GM12878 (cell line): ENCODE measurements at regions not wholly inside any gene's neighbourhood (a gene's known extent, or its start where the extent isn't known, plus 50 kb on each side); places are given as distances from the start of the nearest gene placed in this dataset.

Experiments used
- ATAC-seq: fragments of 200-7000 bp; cut with Tn5 transposase; 3 replicates; pipeline ENCODE4 v1.9.1; 2020; ENCODE audit warnings: mild to moderate bottlenecking, moderate library complexity
- BruUV-seq: library from RNA; stranded (reverse); fragments of 400-500 nt; replicated peaks from 2 replicates; lab custom pipeline; 2021; lab: Mats Ljungman, UMichigan
- CTCF ChIA-PET: fragments of 300-600 bp; sonication (Branson Sonifier 250); formaldehyde crosslinking; extraction: SDS; loops from one replicate; lab custom pipeline; 2021; ENCODE audit warnings: inconsistent platforms; lab: Yijun Ruan, JAX
- POLR2A ChIA-PET: fragments of 350-600 bp; formaldehyde crosslinking; extraction: SDS; loops from one replicate; lab custom pipeline; 2021; ENCODE audit warnings: inconsistent platforms; lab: Charles Lee
- RAD21 ChIA-PET: fragments of 300-600 bp; sonication (Branson Sonifier 250); formaldehyde crosslinking; loops from one replicate; lab custom pipeline; 2023; ENCODE audit warnings: antibody characterized with exemption; ENCODE audit not compliant: unreplicated experiment; lab: Charles Lee
- SMC1A ChIA-PET: fragments of 300-600 bp; sonication (Branson Sonifier 250); formaldehyde crosslinking; loops from one replicate; lab custom pipeline; 2023; ENCODE audit not compliant: unreplicated experiment, uncharacterized antibody; lab: Charles Lee
- DNase-seq: peaks from one replicate; pipeline ENCODE4 v3.0.0-alpha.2; 2011; ENCODE audit warnings: low read depth, low spot score
- FAIRE-seq: peaks from 3 replicates; lab custom pipeline; 2011; peaks lifted over from hg19 to GRCh38; lab: Jason Lieb, UNC
- H2AFZ ChIP-seq: 2 replicates; pipeline ENCODE4 v1.6.0; 2011; ENCODE audit warnings: low read depth, low read length, control low read depth; ENCODE audit not compliant: control insufficient read depth
- H3K27ac ChIP-seq: 2 replicates; pipeline ENCODE4 v1.5.1; 2011; ENCODE audit warnings: control low read depth; ENCODE audit not compliant: control insufficient read depth, insufficient read depth
- H3K27me3 ChIP-seq, 2 experiments: replicated peaks in 1 of 2; 2 replicates each; pipeline versions ENCODE4 v1.6.0 to v1.6.1; 2011; ENCODE audit warnings: low read length in 1 of 2; ENCODE audit not compliant: control insufficient read depth in 2 of 2, insufficient read depth in 2 of 2
- H3K36me3 ChIP-seq, 2 experiments: 2 replicates each; pipeline ENCODE4 v1.5.1; 2011; ENCODE audit warnings: low read length in 1 of 2; ENCODE audit not compliant: control insufficient read depth in 2 of 2, insufficient read depth in 2 of 2
- H3K4me1 ChIP-seq: 2 replicates; pipeline ENCODE4 v1.6.1; 2011; ENCODE audit warnings: mild to moderate bottlenecking, low read length, moderate library complexity, mixed read lengths; ENCODE audit not compliant: control insufficient read depth, insufficient read depth
- H3K4me2 ChIP-seq: 2 replicates; pipeline ENCODE4 v1.6.0; 2011; ENCODE audit warnings: control low read depth; ENCODE audit not compliant: control insufficient read depth, insufficient read depth
- H3K4me3 ChIP-seq: fragments of 200-600 bp; sonication (generic); 2 replicates; pipeline ENCODE4 v1.5.1; 2016
- H3K79me2 ChIP-seq: 2 replicates; pipeline ENCODE4 v1.6.0; 2011; ENCODE audit warnings: low read length; ENCODE audit not compliant: control insufficient read depth, insufficient read depth
- H3K9ac ChIP-seq: 2 replicates; pipeline ENCODE4 v1.8.0; 2011; ENCODE audit warnings: low read length, control low read depth, mixed read lengths; ENCODE audit not compliant: control insufficient read depth, insufficient read depth
- H3K9me3 ChIP-seq: replicated peaks from 3 replicates; pipeline ENCODE4 v1.5.1; 2011; ENCODE audit warnings: mild to moderate bottlenecking, low read length; ENCODE audit not compliant: control insufficient read depth, insufficient read depth
- H4K20me1 ChIP-seq: 2 replicates; pipeline ENCODE4 v1.6.0; 2011; ENCODE audit not compliant: control insufficient read depth, insufficient read depth
- EED ChIP-seq: sonication (generic); IDR thresholded peaks from 2 replicates; pipeline ENCODE4 v1.6.1; 2016; ENCODE audit warnings: antibody characterized with exemption, low read depth
- LARP7 ChIP-seq: fragments of 450-650 bp; IDR thresholded peaks from 2 replicates; pipeline ENCODE4 v1.6.1; 2017; ENCODE audit warnings: mild to moderate bottlenecking
- NFIC ChIP-seq: IDR thresholded peaks from 2 replicates; pipeline ENCODE4 v1.6.1; 2012; ENCODE audit warnings: low read depth, mild to moderate bottlenecking, inconsistent platforms, low read length, moderate library complexity
- PKNOX1 ChIP-seq: fragments of 450-650 bp; IDR thresholded peaks from 2 replicates; pipeline ENCODE4 v1.6.1; 2016; ENCODE audit warnings: mild to moderate bottlenecking
- SMAD5 ChIP-seq: IDR thresholded peaks from 2 replicates; pipeline ENCODE4 v1.6.1; 2016; ENCODE audit warnings: antibody characterized with exemption, low read depth
- SREBF1 ChIP-seq: IDR thresholded peaks from 2 replicates; pipeline ENCODE4 v1.6.1; 2012; ENCODE audit warnings: mild to moderate bottlenecking, low read length
- ZBTB11 ChIP-seq: fragments of 450-650 bp; formaldehyde crosslinking; IDR thresholded peaks from 2 replicates; pipeline ENCODE4 v1.5.0; 2022; ENCODE audit warnings: mild to moderate bottlenecking, missing genetic modification characterization
- WGBS: methylation state at CpG from one replicate; pipeline ENCODE4 v1.1.6; 2016; ENCODE audit warnings: low lambda C conversion rate; ENCODE audit not compliant: insufficient replicate concordance, insufficient coverage; ENCODE audit errors: missing lambda C conversion rate; 5-methylcytosine and 5-hydroxymethylcytosine counted together
- in situ Hi-C: fragments of 300-500 bp; cut with MboI; formaldehyde crosslinking; loops from 9 replicates; pipeline ENCODE4 v1.14.3; 2018; ENCODE audit warnings: mixed read lengths
- intact Hi-C: fragments of 100-400 bp; cut with micrococcal nuclease; formaldehyde crosslinking; loops from one replicate; pipeline ENCODE4 v1.14.2; 2022; ENCODE audit not compliant: unreplicated experiment

- Histone ChIP-seq H3K9me3 (no peaks in the 10 kb centered on the region), H3K4me3 (no peak overlapping the region), H3K27me3 (no peaks in the 10 kb centered on the region; a peak in 1 of 4 replicates), H3K9ac (no peak overlapping the region), H3K27ac (no peak overlapping the region), H3K4me1 (no peaks in the 10 kb centered on the region), H3K36me3 (no peaks in the 10 kb centered on the region), H3K79me2 (no peaks in the 10 kb centered on the region), H4K20me1 (no peaks in the 10 kb centered on the region), H2AFZ (no peak overlapping the region), H3K4me2 (no peak overlapping the region)
- WGBS = 57% methylated on average over 30 of the region's 30 CpGs
- CTCF ChIA-PET = no interaction called here
- no peak for DNase-seq
- in situ Hi-C loops = no loop called here
- POLR2A ChIA-PET = no interaction called here
- intact Hi-C loops = no loop called here
- RAD21 ChIA-PET = no interaction called here
- ATAC-seq = no peak
- FAIRE-seq = no peak
- SMC1A ChIA-PET = no interaction called here
- TF ChIP-seq PKNOX1 = no peak
- TF ChIP-seq SMAD5 = no peak
- TF ChIP-seq LARP7 = no peak
- no peak for TF ChIP-seq NFIC
- TF ChIP-seq SREBF1 = no peak
- TF ChIP-seq EED = no peak
- TF ChIP-seq ZBTB11 (CRISPR knock-in tag) = no peak
- no TSS peak for BruUV-seq
Observed at GRCh38 chr16:9154567-9155410, 63.3 kb downstream of the HAPSTR1 start.
